HEK293T (cell line): ENCODE measurements at regions not wholly inside any gene's neighbourhood (a gene's known extent, or its start where the extent isn't known, plus 50 kb on each side); places are given as distances from the start of the nearest gene placed in this dataset.

ENCODE experiments used
- ARNT ChIP-seq: fragments of 450-650 bp; IDR thresholded peaks from 2 replicates; pipeline ENCODE4 v1.6.1; 2017; ENCODE audit warnings: mild to moderate bottlenecking
- BHLHE40 ChIP-seq: fragments of 450-650 bp; IDR thresholded peaks from 2 replicates; pipeline ENCODE4 v1.6.1; 2016; ENCODE audit warnings: mild to moderate bottlenecking, moderate library complexity, borderline replicate concordance
- CTBP1 ChIP-seq: fragments of 450-650 bp; IDR thresholded peaks from 2 replicates; pipeline ENCODE4 v1.6.1; 2016; ENCODE audit warnings: borderline replicate concordance
- ELF4 ChIP-seq: fragments of 450-650 bp; IDR thresholded peaks from 2 replicates; pipeline ENCODE4 v1.6.1; 2017; ENCODE audit warnings: antibody characterized with exemption
- FOXA1 ChIP-seq: fragments of 450-650 bp; IDR thresholded peaks from 2 replicates; pipeline ENCODE4 v1.6.1; 2016; ENCODE audit warnings: mild to moderate bottlenecking
- FOXK2 ChIP-seq: fragments of 450-650 bp; IDR thresholded peaks from 2 replicates; pipeline ENCODE4 v1.6.1; 2016; ENCODE audit warnings: mild to moderate bottlenecking
- FOXM1 ChIP-seq: fragments of 450-650 bp; IDR thresholded peaks from 2 replicates; pipeline ENCODE4 v1.6.1; 2017; ENCODE audit warnings: mild to moderate bottlenecking, borderline replicate concordance
- L3MBTL2 ChIP-seq: fragments of 450-650 bp; conservative IDR thresholded peaks from 2 replicates; pipeline ENCODE4 v1.6.1; 2016; ENCODE audit warnings: mild to moderate bottlenecking
- NFRKB ChIP-seq: fragments of 450-650 bp; IDR thresholded peaks from 2 replicates; pipeline ENCODE4 v1.6.1; 2016; ENCODE audit warnings: mild to moderate bottlenecking, moderate library complexity
- SP1 ChIP-seq: fragments of 450-650 bp; IDR thresholded peaks from 2 replicates; pipeline ENCODE4 v1.6.1; 2017
- SUZ12 ChIP-seq: fragments of 450-650 bp; IDR thresholded peaks from 2 replicates; pipeline ENCODE4 v1.6.1; 2016; ENCODE audit warnings: mild to moderate bottlenecking
- ZNF384 ChIP-seq: fragments of 450-650 bp; IDR thresholded peaks from 2 replicates; pipeline ENCODE4 v1.6.1; 2016

- TF ChIP-seq L3MBTL2 (no peak), SP1 (no peak), ZNF384 (no peak), FOXK2 (no peak), FOXM1 (no peak), FOXA1 (no peak), BHLHE40 (no peak), ARNT (no peak), NFRKB (no peak), SUZ12 (no peak), ELF4 (no peak), CTBP1 (no peak)
Measured at GRCh38 chr3:106447723-106448301, 579.0 kb upstream of the CBLB start.
